ENCODE measurements at regions not wholly inside any gene's neighbourhood (a gene's known extent, or its start where the extent isn't known, plus 50 kb on each side); places are given as distances from the start of the nearest gene placed in this dataset.
A peak's percentile ranks its signal among the peaks of the same experiment; 100 is the strongest.
"Not testable (repeated sequence)": the region's sequence is repeated elsewhere in the genome, so short reads cannot be mapped to it uniquely, and the experiment has no call there.

DNA sequence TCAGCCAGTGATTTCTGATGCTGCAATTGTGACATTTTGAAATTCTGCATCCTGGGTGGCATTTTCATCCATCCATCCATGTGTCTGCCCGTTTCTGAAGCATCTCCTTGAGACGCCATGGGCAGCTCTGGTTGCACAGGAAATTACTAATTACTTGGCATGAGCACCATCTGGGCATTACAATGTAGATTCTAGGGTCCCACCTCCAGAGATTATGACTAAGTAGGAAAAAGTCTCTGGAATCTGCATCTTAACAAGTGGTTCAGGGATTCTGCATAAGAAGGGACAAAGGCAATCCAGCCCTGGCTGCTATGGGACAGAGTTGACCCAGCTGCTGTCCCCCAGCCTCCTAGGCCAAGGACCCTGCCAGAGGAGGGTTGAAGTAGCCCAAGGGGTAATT is 65.3 kb downstream of the CUZD1 start:
- DNase-seq: no peak

DNA sequence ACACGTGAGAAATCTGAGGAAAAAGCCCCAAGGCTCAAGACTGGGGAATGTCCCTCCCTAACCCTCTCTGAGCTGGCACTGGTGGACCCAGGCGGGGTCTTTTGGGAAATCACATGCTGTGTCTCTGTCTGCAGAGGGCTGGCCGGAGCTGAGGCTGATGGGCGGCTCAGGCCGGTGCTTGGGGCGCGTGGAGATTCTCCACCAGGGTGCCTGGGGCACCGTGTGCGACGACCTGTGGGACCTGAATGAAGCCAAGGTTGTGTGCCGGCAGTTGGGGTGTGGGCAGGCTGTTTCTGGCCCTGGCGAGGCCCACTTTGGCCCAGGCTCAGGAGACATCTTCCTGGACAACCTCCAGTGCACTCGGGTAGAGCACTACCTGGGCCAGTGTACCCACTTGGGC is 65.7 kb downstream of the CUZD1 start:
- DNase-seq: no peak

DNA sequence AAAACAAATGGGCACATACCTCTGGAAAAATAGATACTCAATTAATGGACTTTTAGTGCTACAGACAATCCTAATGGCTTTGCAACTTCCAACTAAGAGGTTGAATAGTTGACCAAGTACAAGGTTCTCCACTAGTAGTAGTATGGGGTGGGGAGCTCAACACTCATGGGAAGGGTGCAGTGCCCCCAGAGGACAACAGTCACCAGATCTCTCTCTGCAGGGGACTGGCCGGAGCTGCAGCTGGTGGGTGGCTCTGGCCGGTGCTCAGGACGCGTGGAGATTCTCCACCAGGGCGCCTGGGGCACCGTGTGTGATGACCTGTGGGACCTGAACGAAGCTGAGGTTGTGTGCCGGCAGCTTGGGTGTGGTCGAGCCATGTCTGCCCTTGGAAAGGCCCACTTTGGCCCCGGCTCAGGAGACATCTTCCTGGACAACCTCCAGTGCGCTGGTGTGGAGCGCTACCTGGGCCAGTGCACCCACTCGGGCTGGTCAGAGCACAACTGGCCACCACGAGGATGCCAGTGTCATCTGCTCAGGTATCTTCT is 68.1 kb downstream of the CUZD1 start:
- no peak for DNase-seq

DNA sequence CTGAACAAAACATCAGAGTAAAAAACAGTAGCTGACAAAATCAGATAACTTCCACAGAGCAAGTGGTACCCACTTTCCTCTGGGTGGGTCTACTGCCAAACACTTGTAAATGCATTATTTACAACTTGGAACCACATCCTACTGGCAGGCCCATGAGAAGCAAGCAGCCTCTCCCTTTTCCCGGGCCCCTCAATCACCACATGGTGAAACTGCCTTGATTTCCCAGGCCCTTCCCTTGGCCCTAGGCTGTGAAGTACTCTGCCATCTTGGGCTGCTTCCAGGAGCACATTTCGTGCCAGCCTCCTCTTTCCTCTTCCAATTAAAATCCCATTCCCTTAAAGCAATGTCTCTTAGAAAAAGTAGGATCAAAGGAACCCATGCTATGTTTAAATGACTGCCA is 71.4 kb downstream of the CUZD1 start:
- DNase-seq: peak in 4 of 56 donors; percentile 3 to 22 (median 8)

DNA sequence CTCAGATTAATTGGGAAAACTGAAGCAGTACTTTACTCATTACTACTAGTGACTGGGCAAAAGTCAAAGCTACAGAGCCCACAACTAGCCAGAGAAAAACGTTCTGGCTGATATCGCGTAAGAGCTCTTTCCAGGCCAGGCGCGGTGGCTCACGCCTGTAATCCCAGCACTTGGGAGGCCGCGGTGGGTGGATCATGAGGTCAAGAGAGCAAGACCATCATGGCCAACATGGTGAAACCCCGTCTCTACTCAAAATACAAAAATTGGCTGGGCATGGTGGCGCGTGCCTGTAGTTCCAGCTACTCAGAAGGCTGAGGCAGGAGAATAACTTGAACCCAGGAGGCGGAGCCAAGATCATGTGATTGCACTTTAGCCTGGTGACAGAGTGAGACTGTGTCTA is 71.8 kb upstream of the C10orf120 start:
- DNase-seq: not testable (repeated sequence)

DNA sequence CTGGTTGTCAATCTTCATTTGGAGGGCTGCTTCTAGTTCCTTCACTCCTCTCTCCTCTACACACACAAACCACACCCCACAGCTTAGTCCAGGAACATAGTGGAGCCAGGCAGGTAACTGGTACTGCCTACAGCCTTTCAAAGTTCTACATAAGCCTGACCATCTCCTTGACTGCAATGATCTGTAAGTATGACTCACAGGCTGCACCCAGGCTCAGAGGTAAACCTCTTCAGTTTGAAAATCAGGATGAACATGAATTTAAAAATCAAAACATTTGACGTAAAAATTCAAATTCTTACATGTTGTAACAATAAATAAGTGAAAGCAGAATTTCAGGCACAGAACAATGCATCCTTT is 68.7 kb upstream of the C10orf120 start:
- DNase-seq: no peak

DNA sequence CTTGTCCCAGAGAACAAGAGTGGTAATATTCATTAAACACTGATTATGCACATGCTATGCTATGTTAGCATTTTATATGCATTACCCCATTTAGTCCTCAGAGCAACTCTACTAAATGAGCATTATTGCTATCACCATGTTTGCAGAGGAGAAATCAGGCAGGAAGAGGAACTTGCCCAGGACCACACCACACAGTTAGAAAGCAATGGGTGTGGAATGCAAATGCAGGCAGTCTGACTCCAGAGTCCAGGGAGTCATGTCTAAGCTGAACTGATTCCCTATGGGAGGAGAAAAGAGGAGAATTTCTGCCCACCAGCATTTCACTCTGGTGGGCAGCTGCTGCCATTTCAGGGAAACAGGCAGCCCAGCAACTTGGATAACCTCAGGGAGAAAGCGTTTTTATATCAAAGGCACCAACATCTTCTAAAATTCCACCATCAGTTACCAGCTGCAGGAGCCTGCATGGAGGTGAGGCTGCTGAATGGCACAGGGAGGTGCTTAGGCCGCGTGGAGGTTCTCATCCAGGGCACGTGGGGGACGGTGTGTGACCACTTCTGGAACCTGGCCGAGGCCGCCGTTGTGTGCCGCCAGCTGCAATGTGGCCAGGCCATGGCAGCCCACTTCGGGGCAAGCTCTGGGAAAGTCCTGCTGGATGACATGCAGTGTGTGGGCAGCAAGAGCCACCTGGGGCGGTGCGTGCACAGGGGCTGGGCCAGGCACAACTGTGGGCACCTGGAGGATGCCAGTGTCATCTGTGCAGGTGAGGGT is 68.2 kb upstream of the C10orf120 start:
- DNase-seq: no peak

DNA sequence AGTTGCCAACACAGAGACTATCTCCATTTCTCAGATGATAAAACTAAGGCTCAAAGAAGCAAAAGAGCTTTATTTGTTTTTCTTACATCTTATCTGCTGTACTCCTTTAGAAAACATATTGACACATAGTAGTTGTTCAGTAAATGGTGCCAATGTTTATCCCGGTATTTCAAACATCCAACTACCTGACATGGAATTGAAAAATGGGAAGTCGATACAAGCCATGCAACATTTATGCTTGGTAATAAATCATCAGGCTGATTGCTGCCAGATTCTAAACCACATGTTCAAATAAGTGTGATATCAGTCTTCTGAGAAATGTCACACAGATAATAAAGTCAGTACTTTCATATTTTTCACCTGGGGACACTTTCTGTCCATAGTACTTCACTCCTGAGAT is 65.8 kb upstream of the C10orf120 start:
- no peak for DNase-seq

DNA sequence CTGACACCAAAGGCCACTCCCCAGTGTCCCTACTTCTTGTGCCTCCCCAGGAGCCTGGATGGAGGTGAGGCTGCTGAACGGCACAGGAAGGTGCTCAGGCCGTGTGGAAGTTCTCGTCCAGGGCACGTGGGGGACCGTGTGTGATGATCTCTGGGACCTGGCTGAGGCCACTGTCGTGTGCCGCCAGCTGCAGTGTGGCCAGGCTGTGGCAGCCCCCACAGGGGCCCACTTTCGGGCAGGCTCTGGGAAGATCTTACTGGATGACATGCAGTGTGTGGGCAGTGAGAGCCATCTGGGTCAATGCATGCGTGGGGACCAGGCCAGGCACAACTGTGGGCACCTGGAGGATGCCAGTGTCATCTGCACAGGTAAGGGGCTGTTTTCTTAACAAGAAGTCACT is 57.0 kb upstream of the C10orf120 start:
- no peak for DNase-seq

DNA sequence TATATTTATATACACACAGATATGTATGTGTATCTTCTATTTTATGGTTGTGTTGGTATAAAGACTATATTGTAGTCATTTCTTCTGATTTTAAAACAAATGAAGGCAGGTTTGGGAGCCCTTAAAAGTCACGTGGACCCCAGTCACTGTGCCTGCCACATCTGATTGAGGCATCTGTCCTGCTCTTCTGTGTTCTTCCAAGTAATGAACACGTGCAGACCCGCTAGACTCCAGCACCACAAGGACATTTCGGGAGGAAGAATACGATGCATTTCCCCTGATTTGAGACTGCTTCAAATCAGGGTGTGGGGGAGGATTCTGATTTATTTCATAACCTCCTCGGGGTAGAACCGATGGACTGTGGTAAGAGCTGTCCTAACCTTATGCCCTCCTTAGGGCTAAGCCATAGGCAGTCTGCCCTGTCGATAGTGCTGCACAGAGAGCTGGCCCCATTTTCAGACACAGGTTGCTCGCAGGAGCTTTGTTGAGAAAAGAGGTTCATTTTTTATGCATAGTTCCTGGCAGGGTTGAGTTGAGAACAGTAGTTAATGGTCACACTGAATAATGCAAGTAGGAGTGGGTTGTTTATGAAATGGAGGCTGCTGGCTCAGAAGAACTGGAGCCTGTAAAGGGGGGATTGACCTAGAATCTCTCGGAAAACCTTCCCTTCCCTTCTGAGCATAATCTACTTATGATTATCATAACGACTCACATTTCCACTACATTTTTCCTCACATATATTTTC is 55.0 kb upstream of the C10orf120 start:
- no peak for DNase-seq

DNA sequence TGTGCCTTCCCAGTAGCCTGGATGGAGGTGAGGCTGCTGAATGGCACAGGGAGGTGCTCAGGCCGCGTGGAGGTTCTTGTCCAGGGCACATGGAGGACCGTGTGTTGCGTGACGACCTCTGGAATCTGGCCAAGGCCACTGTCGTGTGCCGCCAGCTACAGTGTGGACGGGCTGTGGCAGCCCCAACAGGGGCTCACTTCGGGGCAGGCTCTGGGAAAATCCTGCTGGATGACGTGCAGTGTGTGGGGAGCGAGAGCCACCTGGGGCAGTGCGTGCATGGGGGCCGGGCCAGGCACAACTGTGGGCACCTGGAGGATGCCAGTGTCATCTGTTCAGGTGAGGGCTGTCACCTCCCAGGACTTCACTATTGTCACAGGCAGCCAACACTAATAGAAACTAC is 50.2 kb upstream of the C10orf120 start:
- no peak for DNase-seq

Data from nucleus accumbens (tissue), 56 donors.